Panc1 (cell line): ENCODE measurements at regions not wholly inside any gene's neighbourhood (a gene's known extent, or its start where the extent isn't known, plus 50 kb on each side); places are given as distances from the start of the nearest gene placed in this dataset.

Experiments
- ATAC-seq: fragments of 200-7000 bp; cut with Tn5 transposase; 2 replicates; pipeline ENCODE4 v1.9.1; 2020; ENCODE audit warnings: mild to moderate bottlenecking, moderate library complexity
- BruUV-seq: library from RNA; stranded (reverse); fragments of 400-500 nt; replicated peaks from 2 replicates; lab custom pipeline; 2021; lab: Mats Ljungman, UMichigan
- CTCF ChIA-PET: fragments of 300-600 bp; sonication (Branson Sonifier 250); formaldehyde crosslinking; loops from one replicate; lab custom pipeline; 2022; ENCODE audit warnings: antibody characterized with exemption; lab: Charles Lee
- POLR2A ChIA-PET: fragments of 300-600 bp; sonication (Branson Sonifier 250); formaldehyde crosslinking; loops from one replicate; lab custom pipeline; 2022; ENCODE audit warnings: antibody characterized with exemption; lab: Charles Lee
- DNase-seq: peaks from one replicate; pipeline ENCODE4 v3.0.0-alpha.2; 2010; ENCODE audit warnings: low read depth, low spot score
- H3K27ac ChIP-seq: 2 replicates; pipeline ENCODE4 v1.5.1; 2011; ENCODE audit warnings: mild to moderate bottlenecking, low read length, inconsistent platforms
- H3K27me3 ChIP-seq: fragments of 200-500 bp; sonication (Bioruptor generic); 2 replicates; pipeline ENCODE4 v1.6.0; 2014; ENCODE audit warnings: low read length, inconsistent platforms; ENCODE audit not compliant: control insufficient read depth, insufficient read depth
- H3K36me3 ChIP-seq: fragments of 200-500 bp; sonication (Bioruptor generic); 2 replicates; pipeline ENCODE4 v1.5.1; 2014; ENCODE audit warnings: inconsistent platforms, mild to moderate bottlenecking, low read length, moderate library complexity; ENCODE audit not compliant: control insufficient read depth, insufficient read depth
- H3K4me1 ChIP-seq: 2 replicates; pipeline ENCODE4 v1.5.1; 2011; ENCODE audit warnings: inconsistent platforms, mild to moderate bottlenecking, low read length, moderate library complexity; ENCODE audit not compliant: control insufficient read depth, insufficient read depth
- H3K4me3 ChIP-seq, 2 experiments: 2 replicates each; pipeline ENCODE4 v1.5.1; 2011 to 2012; ENCODE audit warnings: low read depth in 2 of 2, low read length in 2 of 2, mild to moderate bottlenecking in 2 of 2, inconsistent platforms in 1 of 2, moderate library complexity in 1 of 2
- H3K9me3 ChIP-seq: fragments of 200-500 bp; sonication (Bioruptor generic); 2 replicates; pipeline ENCODE4 v1.5.1; 2014; ENCODE audit warnings: low read depth, mild to moderate bottlenecking, inconsistent platforms, low read length, moderate library complexity; ENCODE audit not compliant: control insufficient read depth, insufficient read depth
- CTCF ChIP-seq: fragments of 450-650 bp; IDR thresholded peaks from 2 replicates; pipeline ENCODE4 v1.5.1; 2017; ENCODE audit warnings: mild to moderate bottlenecking
- POLR2AphosphoS5 ChIP-seq: IDR thresholded peaks from 2 replicates; pipeline ENCODE4 v1.6.1; 2012; ENCODE audit warnings: mild to moderate bottlenecking, low read depth, low read length, moderate library complexity
- REST ChIP-seq, 2 experiments: IDR thresholded peaks; 2 replicates each; pipeline ENCODE4 v1.6.1; 2011 to 2012; ENCODE audit warnings: low read depth in 2 of 2, control low read depth in 1 of 2, low read length in 1 of 2, mild to moderate bottlenecking in 1 of 2, moderate library complexity in 1 of 2; ENCODE audit not compliant: insufficient read depth in 1 of 2
- SIN3A ChIP-seq: IDR thresholded peaks from 2 replicates; pipeline ENCODE4 v1.6.1; 2012; ENCODE audit warnings: low read depth, mild to moderate bottlenecking, low read length, moderate library complexity, borderline replicate concordance; ENCODE audit not compliant: insufficient read depth
- TCF7L2 ChIP-seq: IDR thresholded peaks from 2 replicates; pipeline ENCODE4 v1.6.1; 2011; ENCODE audit warnings: mild to moderate bottlenecking, low read depth, low read length, inconsistent platforms
- in situ Hi-C: cut with HindIII; loops from 2 replicates; pipeline ENCODE4 v1.10.0; 2016; ENCODE audit warnings: low sequenced_read_pairs, low pct_unique_long_range_greater_than_20kb
- intact Hi-C: fragments of 100-400 bp; cut with micrococcal nuclease; formaldehyde crosslinking; loops from one replicate; pipeline ENCODE4 v1.10.0; 2022; ENCODE audit not compliant: unreplicated experiment

GRCh38 chr14:44828023-44828422 lies 133.7 kb downstream of the KLHL28 start:
- ChIA-PET CTCF (no interaction called here), POLR2A (no interaction called here)
- ATAC-seq (no peak), DNase-seq (no peak)
- intact Hi-C loops, result no loop called here
- Histone ChIP-seq H3K4me3 (no peak overlapping the region), H3K4me1 (no peaks in the 10 kb centered on the region), H3K27ac (no peak overlapping the region), H3K36me3 (no peaks in the 10 kb centered on the region), H3K9me3 (no peaks in the 10 kb centered on the region), H3K27me3 (no peaks in the 10 kb centered on the region)
- TF ChIP-seq SIN3A, result no peak
- TF ChIP-seq TCF7L2, result no peak
- TF ChIP-seq REST (IDR thresholded peaks at IDR 0.05; ENCODE audit: insufficient read depth in 1 of 2, low read depth in 2 of 2, low read length in 1 of 2), result no peak
- no peak for TF ChIP-seq POLR2AphosphoS5
- TF ChIP-seq CTCF, result no peak
- in situ Hi-C loops, result no loop called here
- BruUV-seq, result no TSS peak

GRCh38 chr14:44820230-44820964 lies 141.3 kb downstream of the KLHL28 start:
- no peak overlapping the region for H3K4me3 ChIP-seq
- DNase-seq (no peak), ATAC-seq (no peak)
- H3K36me3 ChIP-seq, result no peaks in the 10 kb centered on the region
- H3K27ac ChIP-seq, result no peak overlapping the region
- intact Hi-C loops, result no loop called here
- no peaks in the 10 kb centered on the region for H3K27me3 ChIP-seq
- ChIA-PET CTCF (no interaction called here), POLR2A (no interaction called here)
- H3K9me3 ChIP-seq, result no peaks in the 10 kb centered on the region
- no peaks in the 10 kb centered on the region for H3K4me1 ChIP-seq
- BruUV-seq, result no TSS peak
- in situ Hi-C loops, result no loop called here
- TF ChIP-seq TCF7L2 (no peak), SIN3A (no peak), REST (IDR thresholded peaks at IDR 0.05; ENCODE audit: insufficient read depth in 1 of 2, low read depth in 2 of 2, low read length in 1 of 2) (no peak), POLR2AphosphoS5 (no peak), CTCF (no peak)
